NCI-H187 (cell line): ENCODE measurements at regions not wholly inside any gene's neighbourhood (a gene's known extent, or its start where the extent isn't known, plus 50 kb on each side); places are given as distances from the start of the nearest gene placed in this dataset.
A peak's percentile ranks its signal among the peaks of the same experiment; 100 is the strongest.
"Not testable (repeated sequence)": the region's sequence is repeated elsewhere in the genome, so short reads cannot be mapped to it uniquely, and the experiment has no call there.

ENCODE experiments used
- DNase-seq, 2 experiments: peaks; one replicate each; lab custom pipeline; 2025; lab: John Stamatoyannopoulos, UW

DNA sequence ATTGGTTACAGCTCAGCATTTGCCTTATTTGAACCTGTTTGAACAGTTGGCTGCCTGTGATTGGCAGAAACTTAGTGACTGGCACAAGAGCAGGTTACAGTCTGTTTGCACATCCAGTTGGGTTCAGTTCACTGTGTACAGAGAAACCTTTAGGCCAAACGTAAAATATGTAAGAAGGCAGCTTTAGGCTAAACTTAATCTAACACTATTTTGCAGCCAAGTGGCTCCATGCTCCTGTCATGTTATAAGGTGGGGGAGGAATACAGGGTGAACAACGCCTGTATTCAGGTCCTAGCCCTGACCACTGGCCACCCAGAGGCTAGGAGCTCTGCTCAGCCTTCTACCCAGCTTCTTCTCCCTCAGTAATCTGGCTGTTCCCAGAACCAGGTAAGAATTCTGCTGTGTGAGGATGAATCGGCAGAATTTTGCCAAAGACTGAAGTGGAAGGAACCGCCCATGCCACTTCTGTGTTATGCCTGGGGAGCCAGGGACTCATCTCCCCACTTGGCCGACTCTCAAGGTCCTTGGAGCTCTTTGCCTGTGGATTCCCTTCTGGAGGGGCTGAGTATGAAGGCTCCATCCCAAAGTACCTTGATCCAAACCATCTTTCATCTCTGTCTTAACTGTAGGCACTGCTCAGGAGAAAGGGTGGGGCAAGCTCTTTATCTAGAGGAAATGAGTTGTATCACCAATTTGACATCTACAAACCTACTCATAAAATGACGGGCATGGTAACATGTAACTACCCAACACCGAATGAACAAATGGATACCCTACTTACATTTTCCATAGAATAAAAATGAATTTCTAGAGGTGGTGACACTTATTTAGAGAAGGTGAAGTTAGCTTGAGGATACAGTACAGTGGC, 164.4 kb upstream of the NAMPT start:
- DNase-seq = no peak

GRCh38 chr7:106448346-106448991, 163.7 kb upstream of the NAMPT start:
- no peak for DNase-seq

- no peak for DNase-seq
Measured at GRCh38 chr7:106447318-106447847, 162.6 kb upstream of the NAMPT start.

DNA sequence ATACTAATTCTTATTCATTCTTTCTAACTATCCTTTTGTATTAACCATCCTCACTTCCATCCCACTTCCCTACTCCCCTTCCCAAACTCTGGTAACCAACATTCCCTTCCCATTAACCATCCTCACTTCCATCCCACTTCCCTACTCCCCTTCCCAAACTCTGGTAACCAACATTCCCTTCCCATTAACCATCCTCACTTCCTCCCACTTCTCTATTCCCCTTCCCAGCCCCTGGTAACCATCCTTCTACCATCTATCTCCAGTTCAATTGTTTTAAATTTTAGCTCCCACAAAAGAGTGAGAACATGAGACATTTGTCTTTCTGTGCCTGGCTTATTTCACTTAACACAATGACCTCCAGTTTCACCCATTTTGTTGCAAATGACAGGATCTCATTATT, 160.6 kb upstream of the NAMPT start:
- not testable (repeated sequence) for DNase-seq

- no peak for DNase-seq
Measured at GRCh38 chr7:106444068-106444655, 159.4 kb upstream of the NAMPT start.

- no peak for DNase-seq
Measured at GRCh38 chr7:106443156-106443555, 158.4 kb upstream of the NAMPT start.

DNA sequence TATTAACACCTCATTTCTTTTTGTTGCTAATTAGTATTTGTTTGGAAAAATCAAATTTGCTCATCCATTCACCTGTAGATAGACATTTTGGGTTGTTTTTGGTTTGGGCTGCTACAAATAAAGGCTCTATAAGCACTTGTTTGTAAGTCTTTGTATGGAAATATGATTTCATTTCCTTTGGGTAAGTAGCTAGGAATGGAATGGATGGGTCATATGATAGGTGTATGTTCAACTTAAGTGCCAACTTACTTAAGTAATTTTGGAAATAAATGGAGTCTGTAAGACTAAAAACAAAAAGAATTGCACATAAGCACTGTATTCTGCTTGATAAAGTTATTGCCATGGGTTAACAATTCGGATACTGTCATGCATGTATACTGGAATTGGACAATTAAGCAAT, 157.7 kb upstream of the NAMPT start:
- no peak for DNase-seq

- DNase-seq = not testable (repeated sequence)
Measured at GRCh38 chr7:106441343-106441742, 156.6 kb upstream of the NAMPT start.

GRCh38 chr7:106436933-106437332, 152.2 kb upstream of the NAMPT start:
- not testable (repeated sequence) for DNase-seq

DNA sequence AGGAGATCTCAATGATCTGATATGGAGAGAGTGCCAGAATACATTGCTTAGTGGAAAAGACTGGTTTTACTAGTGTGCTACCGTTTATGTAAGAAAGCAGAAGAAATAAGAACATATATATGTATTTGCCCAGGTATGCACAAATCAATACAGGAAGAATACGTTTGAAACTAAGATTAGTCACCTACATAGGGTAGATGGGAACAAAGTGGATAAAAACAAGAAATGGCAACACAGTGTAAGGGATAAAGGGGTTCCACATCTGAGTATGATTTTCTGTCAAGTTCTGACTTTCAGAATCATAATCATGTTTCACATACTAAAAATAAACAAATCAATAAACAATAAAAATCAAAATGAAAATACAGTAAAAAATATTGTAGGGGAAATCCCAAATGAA, 148.6 kb upstream of the NAMPT start:
- no peak for DNase-seq

- DNase-seq = no peak
Measured at GRCh38 chr7:106430535-106431455, 146.0 kb upstream of the NAMPT start.

GRCh38 chr7:106430103-106430502, 145.3 kb upstream of the NAMPT start:
- no peak for DNase-seq

- DNase-seq = no peak
Measured at GRCh38 chr7:106426803-106427202, 142.0 kb upstream of the NAMPT start.

DNA sequence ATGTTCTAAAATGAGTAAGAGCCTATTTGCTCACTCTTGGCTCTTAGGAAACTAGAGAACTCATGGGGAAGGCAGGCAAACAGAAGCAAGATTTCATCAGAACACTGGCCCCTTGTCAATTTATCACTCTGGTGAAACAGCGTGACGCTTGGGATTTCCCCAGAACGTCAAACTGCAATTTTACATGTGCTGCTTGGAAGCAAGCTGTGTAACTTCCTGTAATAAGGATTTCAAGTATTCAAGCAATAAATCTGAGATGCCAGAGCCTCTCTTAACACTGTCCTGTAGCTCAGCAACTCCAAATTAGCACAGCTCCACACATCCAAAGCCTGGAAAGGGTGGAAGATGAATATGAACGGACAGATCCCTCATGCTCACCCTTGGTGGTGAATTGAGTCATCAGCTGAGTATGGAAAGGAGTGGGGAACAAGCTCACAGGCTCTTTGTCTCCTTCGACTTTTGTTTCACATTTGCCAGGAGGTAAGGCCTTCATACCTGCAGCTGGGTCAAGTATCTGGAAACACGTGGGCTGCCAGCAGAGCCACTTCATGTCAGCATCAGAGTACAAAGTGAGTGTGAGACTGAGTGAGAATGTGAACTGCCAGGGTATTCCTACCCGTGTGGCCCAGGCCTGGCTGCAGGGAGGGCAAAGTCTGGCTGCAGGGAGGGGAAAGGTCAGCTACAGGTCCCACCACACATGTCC, 140.4 kb upstream of the NAMPT start:
- peak in 1 of 2 experiments; percentile 57 for DNase-seq

GRCh38 chr7:106424476-106425016, 139.8 kb upstream of the NAMPT start:
- no peak for DNase-seq

GRCh38 chr7:106423821-106424475, 139.2 kb upstream of the NAMPT start:
- no peak for DNase-seq

DNA sequence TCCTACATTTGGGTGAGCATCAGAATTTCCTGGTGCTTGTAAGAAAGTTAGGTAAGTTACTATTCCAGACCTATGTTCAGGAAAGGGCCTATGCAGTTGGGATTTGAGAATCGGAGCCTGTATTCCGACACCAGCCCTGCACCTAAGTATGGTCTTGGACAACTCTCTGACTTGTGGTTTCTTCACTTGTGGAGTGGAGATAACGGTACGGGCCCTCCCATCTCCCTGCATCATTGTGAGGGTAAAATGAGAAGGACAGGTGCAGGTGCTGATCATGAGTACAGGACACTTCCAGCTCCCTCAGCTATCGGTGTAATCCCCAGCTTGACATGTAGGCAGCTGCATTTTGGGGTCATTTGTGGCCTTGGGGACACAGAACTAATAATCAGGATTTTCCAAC, 138.3 kb upstream of the NAMPT start:
- no peak for DNase-seq

DNA sequence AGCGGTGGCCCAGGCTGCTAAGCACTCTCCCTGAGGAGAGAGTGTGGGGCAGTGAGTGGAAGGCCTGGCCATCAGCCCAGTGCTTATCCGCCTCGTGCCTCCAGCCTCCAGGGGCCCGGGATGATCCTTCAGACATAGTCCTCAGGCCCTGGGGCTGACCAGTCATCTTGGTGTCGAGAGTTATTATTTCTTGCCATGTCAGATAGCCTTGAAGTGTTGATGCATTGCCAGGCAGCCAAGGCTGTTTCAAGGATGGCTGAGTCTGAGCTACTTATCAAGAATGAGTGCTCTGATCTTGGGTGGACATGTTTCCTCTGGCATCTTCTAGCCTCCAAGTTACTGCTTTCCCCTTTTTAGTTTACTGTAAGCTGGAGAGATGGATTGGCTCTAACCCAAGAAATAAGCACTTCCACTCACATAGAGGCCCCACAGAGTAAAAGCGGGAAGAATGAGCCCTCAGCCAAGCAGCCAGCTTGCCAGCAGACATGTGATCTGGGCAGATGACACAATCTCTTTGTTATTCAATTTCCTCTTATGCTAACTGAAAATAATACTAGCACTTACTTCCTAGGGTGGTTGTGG, 136.5 kb upstream of the NAMPT start:
- peak; percentile 18 to 39 for DNase-seq

DNA sequence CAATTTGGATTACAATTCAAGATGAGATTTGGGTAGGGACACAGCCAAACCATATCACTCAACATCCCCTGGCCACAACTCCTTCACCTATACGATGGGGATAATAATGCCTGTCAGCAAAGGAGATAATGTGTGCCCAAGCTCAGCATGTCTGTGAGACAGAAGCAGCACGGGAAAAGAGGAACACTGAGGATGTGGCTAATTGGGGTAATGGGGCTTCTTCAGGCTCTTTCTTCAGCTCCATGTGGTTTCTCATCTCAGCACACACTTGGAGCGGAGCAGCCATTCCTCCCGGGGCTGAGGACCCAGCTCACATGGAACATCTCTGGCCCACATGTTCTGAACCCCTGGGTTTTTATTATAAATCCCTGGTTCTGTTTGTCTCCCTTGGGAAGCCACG, 136.0 kb upstream of the NAMPT start:
- no peak for DNase-seq

DNA sequence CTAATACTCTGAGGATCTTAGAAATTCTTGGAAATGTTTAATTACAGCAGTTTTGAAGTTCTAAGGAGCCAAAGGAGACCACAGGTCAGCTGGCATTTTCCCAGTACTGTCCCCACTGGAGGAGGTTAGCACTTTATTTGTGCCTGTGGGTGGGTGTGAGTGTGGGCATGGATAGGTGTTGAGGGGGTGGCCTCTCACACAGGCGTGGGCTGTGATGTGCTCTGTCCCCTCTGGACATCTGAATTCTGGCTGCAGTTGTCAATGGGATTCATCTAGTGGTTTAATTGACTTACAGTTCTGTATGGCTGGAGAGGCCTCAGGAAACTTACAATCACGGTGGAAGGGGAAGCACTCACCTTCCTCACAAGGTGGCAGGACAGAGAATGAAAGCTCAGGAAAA, 135.4 kb upstream of the NAMPT start:
- no peak for DNase-seq
